ENCODE measurements at regions not wholly inside any gene's neighbourhood (a gene's known extent, or its start where the extent isn't known, plus 50 kb on each side); places are given as distances from the start of the nearest gene placed in this dataset.

DNA sequence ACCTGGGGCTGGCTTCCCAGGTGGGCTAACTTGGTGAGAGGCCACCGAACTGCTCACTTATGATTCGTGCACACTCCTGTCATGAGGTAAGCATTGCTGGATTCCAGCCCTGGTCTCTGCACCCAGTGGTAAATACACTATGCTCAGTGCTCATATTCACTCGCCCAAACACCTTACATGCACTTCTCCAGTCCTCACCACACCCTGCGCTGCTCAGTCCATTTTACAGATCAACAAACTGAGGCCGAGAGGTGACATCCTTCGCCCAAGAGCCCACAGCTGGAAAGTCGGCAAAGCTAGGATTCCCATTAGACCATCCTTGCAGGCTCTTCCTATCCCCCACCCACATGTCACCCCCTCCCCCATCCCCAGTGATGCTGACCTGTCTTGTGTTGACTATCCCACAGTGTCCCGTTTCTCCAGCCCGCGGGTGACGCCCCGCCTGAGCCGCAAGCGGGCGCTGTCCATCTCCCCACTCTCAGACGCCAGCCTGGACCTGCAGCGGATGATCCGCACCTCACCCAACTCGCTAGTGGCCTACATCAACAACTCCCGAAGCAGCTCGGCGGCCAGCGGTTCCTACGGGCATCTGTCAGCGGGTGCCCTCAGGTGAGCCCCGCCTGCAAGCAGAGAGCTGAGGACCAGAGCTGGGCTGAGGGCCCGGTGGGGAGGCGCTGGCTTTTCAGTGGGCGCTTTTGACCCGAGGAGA is 232.8 kb downstream of the GLI2 start:
- TF ChIP-seq, protein P1, sequence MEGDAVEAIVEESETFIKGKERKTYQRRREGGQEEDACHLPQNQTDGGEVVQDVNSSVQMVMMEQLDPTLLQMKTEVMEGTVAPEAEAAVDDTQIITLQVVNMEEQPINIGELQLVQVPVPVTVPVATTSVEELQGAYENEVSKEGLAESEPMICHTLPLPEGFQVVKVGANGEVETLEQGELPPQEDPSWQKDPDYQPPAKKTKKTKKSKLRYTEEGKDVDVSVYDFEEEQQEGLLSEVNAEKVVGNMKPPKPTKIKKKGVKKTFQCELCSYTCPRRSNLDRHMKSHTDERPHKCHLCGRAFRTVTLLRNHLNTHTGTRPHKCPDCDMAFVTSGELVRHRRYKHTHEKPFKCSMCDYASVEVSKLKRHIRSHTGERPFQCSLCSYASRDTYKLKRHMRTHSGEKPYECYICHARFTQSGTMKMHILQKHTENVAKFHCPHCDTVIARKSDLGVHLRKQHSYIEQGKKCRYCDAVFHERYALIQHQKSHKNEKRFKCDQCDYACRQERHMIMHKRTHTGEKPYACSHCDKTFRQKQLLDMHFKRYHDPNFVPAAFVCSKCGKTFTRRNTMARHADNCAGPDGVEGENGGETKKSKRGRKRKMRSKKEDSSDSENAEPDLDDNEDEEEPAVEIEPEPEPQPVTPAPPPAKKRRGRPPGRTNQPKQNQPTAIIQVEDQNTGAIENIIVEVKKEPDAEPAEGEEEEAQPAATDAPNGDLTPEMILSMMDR (conservative IDR thresholded peaks at IDR 0.05) = no peak
- TF ChIP-seq ZFX (IDR thresholded peaks at IDR 0.05) = no peak

Data from C4-2B (cell line).